ENCODE measurements at regions not wholly inside any gene's neighbourhood (a gene's known extent, or its start where the extent isn't known, plus 50 kb on each side); places are given as distances from the start of the nearest gene placed in this dataset.
"Not testable (repeated sequence)": the region's sequence is repeated elsewhere in the genome, so short reads cannot be mapped to it uniquely, and the experiment has no call there.

- no peaks in the 10 kb centered on the region for H3K27me3 ChIP-seq (replicated peaks in 2 of 5; ENCODE audit: control insufficient read depth in 4 of 5, insufficient read depth in 5 of 5, low read length in 4 of 5)
- H3K4me1 ChIP-seq (ENCODE audit: control extremely low read depth in 1 of 4, control insufficient read depth in 4 of 4, insufficient read depth in 4 of 4, low read length in 3 of 4): no peaks in the 10 kb centered on the region
- H3K9me3 ChIP-seq (ENCODE audit: control extremely low read depth in 1 of 5, control insufficient read depth in 4 of 5, insufficient read depth in 2 of 5, low read depth in 1 of 5, low read length in 4 of 5): no peaks in the 10 kb centered on the region
- no peak overlapping the region for H3K4me3 ChIP-seq (ENCODE audit: control insufficient read depth in 1 of 7, extremely low read depth in 1 of 7, insufficient read depth in 4 of 7, low read depth in 2 of 7, low read length in 6 of 7)
- H3K27ac ChIP-seq (ENCODE audit: insufficient read depth in 1 of 2, low read depth in 1 of 2, low read length in 2 of 2, poor library complexity in 1 of 2, severe bottlenecking in 2 of 2): no peak overlapping the region
- H3K36me3 ChIP-seq (ENCODE audit: control insufficient read depth in 4 of 4, insufficient read depth in 4 of 4, low read length in 3 of 4): no peaks in the 10 kb centered on the region
- no CpG with 5 or more reads among the region's 1 CpG for WGBS (ENCODE audit: insufficient coverage)
- ChIA-PET CTCF (no interaction called here), POLR2A (no interaction called here)
- no peak for DNase-seq
Observed at GRCh38 chr14:71799841-71800240, 132.4 kb upstream of the RGS6 start.

DNA sequence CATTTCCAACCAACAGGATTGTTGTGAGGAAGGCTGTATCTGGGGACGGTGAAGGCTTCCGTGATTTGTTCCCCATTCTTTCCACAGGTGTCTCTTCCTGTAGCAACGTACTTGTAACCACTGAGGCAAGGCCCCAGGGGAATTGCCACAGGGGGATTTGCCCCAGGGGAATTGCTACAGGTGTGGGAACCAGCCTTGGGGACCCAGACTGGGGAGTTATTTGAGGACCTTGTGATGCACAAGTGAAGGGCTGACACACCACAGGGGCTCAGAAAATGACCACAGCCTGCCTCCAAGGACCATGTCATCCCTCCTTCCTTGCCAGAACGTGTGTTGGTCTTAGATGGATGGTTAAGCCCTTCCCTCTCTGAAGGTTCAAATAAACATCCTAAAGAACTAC is 131.4 kb upstream of the RGS6 start:
- Histone ChIP-seq H3K4me3 (ENCODE audit: control insufficient read depth in 1 of 7, extremely low read depth in 1 of 7, insufficient read depth in 4 of 7, low read depth in 2 of 7, low read length in 6 of 7) (no peak overlapping the region), H3K27ac (ENCODE audit: insufficient read depth in 1 of 2, low read depth in 1 of 2, low read length in 2 of 2, poor library complexity in 1 of 2, severe bottlenecking in 2 of 2) (no peak overlapping the region), H3K27me3 (replicated peaks in 2 of 5; ENCODE audit: control insufficient read depth in 4 of 5, insufficient read depth in 5 of 5, low read length in 4 of 5) (no peaks in the 10 kb centered on the region), H3K9me3 (ENCODE audit: control extremely low read depth in 1 of 5, control insufficient read depth in 4 of 5, insufficient read depth in 2 of 5, low read depth in 1 of 5, low read length in 4 of 5) (no peaks in the 10 kb centered on the region), H3K36me3 (ENCODE audit: control insufficient read depth in 4 of 4, insufficient read depth in 4 of 4, low read length in 3 of 4) (no peaks in the 10 kb centered on the region), H3K4me1 (ENCODE audit: control extremely low read depth in 1 of 4, control insufficient read depth in 4 of 4, insufficient read depth in 4 of 4, low read length in 3 of 4) (no peaks in the 10 kb centered on the region)
- ChIA-PET CTCF (no interaction called here), POLR2A (no interaction called here)
- DNase-seq: no peak
- 100% methylated on average over 2 of the region's 4 CpGs for WGBS (ENCODE audit: insufficient coverage)

GRCh38 chr14:71803539-71804260 is 128.5 kb upstream of the RGS6 start:
- 97% methylated on average over 3 of the region's 3 CpGs for WGBS (ENCODE audit: insufficient coverage)
- no peaks in the 10 kb centered on the region for H3K9me3 ChIP-seq (ENCODE audit: control extremely low read depth in 1 of 5, control insufficient read depth in 4 of 5, insufficient read depth in 2 of 5, low read depth in 1 of 5, low read length in 4 of 5)
- DNase-seq: no peak
- no peak overlapping the region for H3K27ac ChIP-seq (ENCODE audit: insufficient read depth in 1 of 2, low read depth in 1 of 2, low read length in 2 of 2, poor library complexity in 1 of 2, severe bottlenecking in 2 of 2)
- no peak overlapping the region for H3K4me3 ChIP-seq (ENCODE audit: control insufficient read depth in 1 of 7, extremely low read depth in 1 of 7, insufficient read depth in 4 of 7, low read depth in 2 of 7, low read length in 6 of 7)
- no peaks in the 10 kb centered on the region for H3K27me3 ChIP-seq (replicated peaks in 2 of 5; ENCODE audit: control insufficient read depth in 4 of 5, insufficient read depth in 5 of 5, low read length in 4 of 5)
- H3K36me3 ChIP-seq (ENCODE audit: control insufficient read depth in 4 of 4, insufficient read depth in 4 of 4, low read length in 3 of 4): no peaks in the 10 kb centered on the region
- CTCF ChIA-PET: interaction anchor here (1.2 kb wide), 1 partner anchor 10 kb away, joined by 3 read pairs; no protein-coding TSS in a partner anchor
- H3K4me1 ChIP-seq (ENCODE audit: control extremely low read depth in 1 of 4, control insufficient read depth in 4 of 4, insufficient read depth in 4 of 4, low read length in 3 of 4): no peaks in the 10 kb centered on the region
- POLR2A ChIA-PET: no interaction called here

DNA sequence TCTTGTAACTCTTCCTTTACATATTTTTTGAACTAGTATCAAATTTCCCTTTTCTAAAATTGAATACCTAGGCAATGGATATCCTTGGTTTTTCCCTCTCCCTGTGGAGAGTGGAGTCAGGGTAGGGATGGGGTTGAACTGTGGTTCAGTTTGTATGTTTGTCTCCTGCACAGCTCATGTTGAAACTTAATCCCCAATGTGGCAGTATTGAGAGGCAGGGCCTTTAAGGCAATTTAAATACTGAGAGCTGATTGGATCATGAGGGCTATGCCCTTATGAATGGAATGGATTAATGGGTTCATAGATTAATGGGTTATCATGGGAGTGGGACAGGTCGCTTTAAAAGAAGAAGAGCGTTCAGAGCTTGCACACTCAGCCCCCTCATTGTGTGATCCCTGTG is 127.2 kb upstream of the RGS6 start:
- H3K36me3 ChIP-seq (ENCODE audit: control insufficient read depth in 4 of 4, insufficient read depth in 4 of 4, low read length in 3 of 4): no peaks in the 10 kb centered on the region
- H3K27ac ChIP-seq (ENCODE audit: insufficient read depth in 1 of 2, low read depth in 1 of 2, low read length in 2 of 2, poor library complexity in 1 of 2, severe bottlenecking in 2 of 2): no peak overlapping the region
- no peak for DNase-seq
- ChIA-PET POLR2A (no interaction called here), CTCF (interaction anchor here (0.6 kb wide), 1 partner anchor 1217 kb away, joined by 3 read pairs; no protein-coding TSS in a partner anchor)
- no peak overlapping the region for H3K4me3 ChIP-seq (ENCODE audit: control insufficient read depth in 1 of 7, extremely low read depth in 1 of 7, insufficient read depth in 4 of 7, low read depth in 2 of 7, low read length in 6 of 7)
- 95% methylated on average over 2 of the region's 2 CpGs for WGBS (ENCODE audit: insufficient coverage)
- no peaks in the 10 kb centered on the region for H3K9me3 ChIP-seq (ENCODE audit: control extremely low read depth in 1 of 5, control insufficient read depth in 4 of 5, insufficient read depth in 2 of 5, low read depth in 1 of 5, low read length in 4 of 5)
- no peaks in the 10 kb centered on the region for H3K27me3 ChIP-seq (replicated peaks in 2 of 5; ENCODE audit: control insufficient read depth in 4 of 5, insufficient read depth in 5 of 5, low read length in 4 of 5)
- H3K4me1 ChIP-seq (ENCODE audit: control extremely low read depth in 1 of 4, control insufficient read depth in 4 of 4, insufficient read depth in 4 of 4, low read length in 3 of 4): no peaks in the 10 kb centered on the region

DNA sequence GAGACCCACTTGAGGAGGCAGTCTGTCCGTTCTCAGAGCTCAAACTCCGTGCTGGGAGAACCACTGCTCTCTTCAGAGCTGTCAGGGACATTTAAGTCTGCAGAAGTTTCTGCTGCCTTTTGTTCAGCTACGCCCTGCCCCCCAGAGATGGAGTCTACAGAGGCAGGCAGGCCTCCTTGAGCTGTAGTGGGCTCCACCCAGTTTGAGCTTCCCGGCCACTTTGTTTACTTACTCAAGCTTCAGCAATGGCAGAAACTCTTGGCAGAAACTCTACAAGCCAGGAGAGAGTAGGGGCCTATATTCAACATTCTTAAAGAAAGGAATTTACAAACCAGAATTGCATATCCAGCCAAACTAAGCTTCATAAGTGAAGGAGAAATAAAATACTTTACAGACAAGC is 125.2 kb upstream of the RGS6 start:
- H3K4me3 ChIP-seq (ENCODE audit: control insufficient read depth in 1 of 7, extremely low read depth in 1 of 7, insufficient read depth in 4 of 7, low read depth in 2 of 7, low read length in 6 of 7); H3K36me3 ChIP-seq (ENCODE audit: control insufficient read depth in 4 of 4, insufficient read depth in 4 of 4, low read length in 3 of 4); DNase-seq; CTCF ChIA-PET; H3K4me1 ChIP-seq (ENCODE audit: control extremely low read depth in 1 of 4, control insufficient read depth in 4 of 4, insufficient read depth in 4 of 4, low read length in 3 of 4); POLR2A ChIA-PET; H3K27me3 ChIP-seq (replicated peaks in 2 of 5; ENCODE audit: control insufficient read depth in 4 of 5, insufficient read depth in 5 of 5, low read length in 4 of 5); H3K9me3 ChIP-seq (ENCODE audit: control extremely low read depth in 1 of 5, control insufficient read depth in 4 of 5, insufficient read depth in 2 of 5, low read depth in 1 of 5, low read length in 4 of 5); H3K27ac ChIP-seq (ENCODE audit: insufficient read depth in 1 of 2, low read depth in 1 of 2, low read length in 2 of 2, poor library complexity in 1 of 2, severe bottlenecking in 2 of 2): not testable (repeated sequence)
- 88% methylated on average over 4 of the region's 4 CpGs for WGBS (ENCODE audit: insufficient coverage)

- CTCF ChIA-PET; H3K36me3 ChIP-seq (ENCODE audit: control insufficient read depth in 4 of 4, insufficient read depth in 4 of 4, low read length in 3 of 4); H3K9me3 ChIP-seq (ENCODE audit: control extremely low read depth in 1 of 5, control insufficient read depth in 4 of 5, insufficient read depth in 2 of 5, low read depth in 1 of 5, low read length in 4 of 5); DNase-seq; H3K4me1 ChIP-seq (ENCODE audit: control extremely low read depth in 1 of 4, control insufficient read depth in 4 of 4, insufficient read depth in 4 of 4, low read length in 3 of 4); POLR2A ChIA-PET; H3K27ac ChIP-seq (ENCODE audit: insufficient read depth in 1 of 2, low read depth in 1 of 2, low read length in 2 of 2, poor library complexity in 1 of 2, severe bottlenecking in 2 of 2); H3K4me3 ChIP-seq (ENCODE audit: control insufficient read depth in 1 of 7, extremely low read depth in 1 of 7, insufficient read depth in 4 of 7, low read depth in 2 of 7, low read length in 6 of 7); H3K27me3 ChIP-seq (replicated peaks in 2 of 5; ENCODE audit: control insufficient read depth in 4 of 5, insufficient read depth in 5 of 5, low read length in 4 of 5): not testable (repeated sequence)
- 94% methylated on average over 2 of the region's 4 CpGs for WGBS (ENCODE audit: insufficient coverage)
Observed at GRCh38 chr14:71810800-71811199, 121.4 kb upstream of the RGS6 start.

- no peaks in the 10 kb centered on the region for H3K36me3 ChIP-seq (ENCODE audit: control insufficient read depth in 4 of 4, insufficient read depth in 4 of 4, low read length in 3 of 4)
- no peaks in the 10 kb centered on the region for H3K9me3 ChIP-seq (ENCODE audit: control extremely low read depth in 1 of 5, control insufficient read depth in 4 of 5, insufficient read depth in 2 of 5, low read depth in 1 of 5, low read length in 4 of 5)
- H3K27me3 ChIP-seq (replicated peaks in 2 of 5; ENCODE audit: control insufficient read depth in 4 of 5, insufficient read depth in 5 of 5, low read length in 4 of 5): peaks cover 0 to 4% (median 0%) of the 10 kb centered on the region in 5 experiments
- ChIA-PET POLR2A (no interaction called here), CTCF (interaction anchor here (0.6 to 1.1 kb wide), 3 partner anchors 9 to 92 kb away, joined by 3 read pairs; no protein-coding TSS in a partner anchor)
- no peak overlapping the region for H3K27ac ChIP-seq (ENCODE audit: insufficient read depth in 1 of 2, low read depth in 1 of 2, low read length in 2 of 2, poor library complexity in 1 of 2, severe bottlenecking in 2 of 2)
- H3K4me1 ChIP-seq (ENCODE audit: control extremely low read depth in 1 of 4, control insufficient read depth in 4 of 4, insufficient read depth in 4 of 4, low read length in 3 of 4): peaks cover 0 to 2% (median 0%) of the 10 kb centered on the region in 4 experiments
- no peak overlapping the region for H3K4me3 ChIP-seq (ENCODE audit: control insufficient read depth in 1 of 7, extremely low read depth in 1 of 7, insufficient read depth in 4 of 7, low read depth in 2 of 7, low read length in 6 of 7)
- no peak for DNase-seq
- WGBS (ENCODE audit: insufficient coverage): 88% methylated on average over 4 of the region's 4 CpGs
Observed at GRCh38 chr14:71812693-71813092, 119.5 kb upstream of the RGS6 start.
